WTC11 (cell line): ENCODE measurements at regions not wholly inside any gene's neighbourhood (a gene's known extent, or its start where the extent isn't known, plus 50 kb on each side); places are given as distances from the start of the nearest gene placed in this dataset.

Source experiments
- ATAC-seq: fragments of 200-7000 bp; cut with Tn5 transposase; 2 replicates; pipeline ENCODE4 v1.10.0; 2021; ENCODE audit warnings: mild to moderate bottlenecking, moderate library complexity
- CTCF ChIA-PET: fragments of 300-600 bp; sonication (Branson Sonifier 250); formaldehyde crosslinking; loops from one replicate; lab custom pipeline; 2021; ENCODE audit warnings: antibody characterized with exemption; lab: Charles Lee
- POLR2A ChIA-PET: fragments of 350-600 bp; sonication (Branson Sonifier 250); formaldehyde crosslinking; loops from one replicate; lab custom pipeline; 2021; ENCODE audit warnings: antibody characterized with exemption; lab: Charles Lee
- DNase-seq: peaks from one replicate; pipeline ENCODE4 v3.0.0; 2021; ENCODE audit warnings: low spot score
- H3K27ac Mint-ChIP-seq: 2 replicates; pipeline ENCODE4 v1.8.0; 2021; ENCODE audit warnings: mixed read lengths
- H3K27me3 Mint-ChIP-seq: 2 replicates; pipeline ENCODE4 v1.8.0; 2021; ENCODE audit warnings: low read depth, mild to moderate bottlenecking, moderate library complexity, mixed read lengths
- H3K36me3 Mint-ChIP-seq: 2 replicates; pipeline ENCODE4 v1.8.0; 2021; ENCODE audit warnings: mixed read lengths
- H3K4me1 Mint-ChIP-seq: 2 replicates; pipeline ENCODE4 v1.8.0; 2022; ENCODE audit warnings: mixed read lengths
- H3K4me3 Mint-ChIP-seq: 2 replicates; pipeline ENCODE4 v1.8.0; 2021; ENCODE audit warnings: mild to moderate bottlenecking, moderate library complexity, mixed read lengths
- H3K9me3 Mint-ChIP-seq: 2 replicates; pipeline ENCODE4 v1.8.0; 2021; ENCODE audit warnings: mixed read lengths
- ARID4B ChIP-seq: sonication (generic); formaldehyde crosslinking; IDR thresholded peaks from 2 replicates; pipeline ENCODE4 v1.8.0; 2023; ENCODE audit warnings: missing genetic modification reagents, mild to moderate bottlenecking, borderline replicate concordance
- CDX4 ChIP-seq: fragments of 250-450 bp; sonication (Bioruptor Pico); IDR thresholded peaks from 2 replicates; pipeline ENCODE4 v1.9.0; 2021; ENCODE audit warnings: moderate library complexity, mild to moderate bottlenecking, inconsistent platforms, borderline replicate concordance
- CREB1 ChIP-seq: sonication (generic); formaldehyde crosslinking; IDR thresholded peaks from 2 replicates; pipeline ENCODE4 v1.8.0; 2023; ENCODE audit warnings: mild to moderate bottlenecking, missing genetic modification reagents
- ERG ChIP-seq: fragments of 250-450 bp; sonication (Bioruptor Pico); IDR thresholded peaks from 2 replicates; pipeline ENCODE4 v1.8.0; 2021; ENCODE audit warnings: mild to moderate bottlenecking
- FOXP1 ChIP-seq: sonication (generic); formaldehyde crosslinking; IDR thresholded peaks from 2 replicates; pipeline ENCODE4 v1.8.0; 2022; ENCODE audit warnings: missing genetic modification reagents, mild to moderate bottlenecking, moderate library complexity, borderline replicate concordance
- GRHL2 ChIP-seq: fragments of 250-450 bp; sonication (Bioruptor Pico); IDR thresholded peaks from 2 replicates; pipeline ENCODE4 v1.8.0; 2022; ENCODE audit warnings: mild to moderate bottlenecking, moderate library complexity; ENCODE audit not compliant: insufficient replicate concordance, severe bottlenecking
- JAZF1 ChIP-seq: fragments of 250-450 bp; sonication (Bioruptor Pico); IDR thresholded peaks from 2 replicates; pipeline ENCODE4 v1.9.0; 2021; ENCODE audit warnings: moderate library complexity, mild to moderate bottlenecking, inconsistent platforms
- NFATC4 ChIP-seq: fragments of 250-450 bp; sonication (Bioruptor Pico); IDR thresholded peaks from 2 replicates; pipeline ENCODE4 v1.9.0; 2021; ENCODE audit warnings: mild to moderate bottlenecking
- NR3C1 ChIP-seq: sonication (generic); formaldehyde crosslinking; conservative IDR thresholded peaks from 2 replicates; pipeline ENCODE4 v1.8.1; 2023; ENCODE audit warnings: low read depth, mild to moderate bottlenecking, missing genetic modification reagents
- SOX15 ChIP-seq: fragments of 250-450 bp; sonication (Bioruptor Pico); IDR thresholded peaks from 2 replicates; pipeline ENCODE4 v1.9.0; 2021; ENCODE audit warnings: mild to moderate bottlenecking
- TCF7 ChIP-seq: sonication (generic); formaldehyde crosslinking; IDR thresholded peaks from 2 replicates; pipeline ENCODE4 v1.8.0; 2022; ENCODE audit warnings: mild to moderate bottlenecking, low read depth, missing genetic modification reagents, moderate library complexity
- ZBTB21 ChIP-seq: sonication (generic); formaldehyde crosslinking; IDR thresholded peaks from 2 replicates; pipeline ENCODE4 v1.8.1; 2023; ENCODE audit warnings: mild to moderate bottlenecking, missing genetic modification reagents, borderline replicate concordance
- ZNF121 ChIP-seq: sonication (generic); formaldehyde crosslinking; IDR thresholded peaks from 2 replicates; pipeline ENCODE4 v1.8.0; 2023; ENCODE audit warnings: missing genetic modification reagents
- ZNF263 ChIP-seq: sonication (generic); formaldehyde crosslinking; IDR thresholded peaks from 2 replicates; pipeline ENCODE4 v1.8.1; 2022; ENCODE audit warnings: low read depth, mild to moderate bottlenecking, moderate library complexity, missing genetic modification reagents
- ZNF416 ChIP-seq: fragments of 250-450 bp; sonication (Bioruptor Pico); IDR thresholded peaks from 2 replicates; pipeline ENCODE4 v1.9.0; 2021; ENCODE audit warnings: mild to moderate bottlenecking, inconsistent platforms
- TF ChIP-seq, protein P1 (sequence below): sonication (generic); formaldehyde crosslinking; IDR thresholded peaks from 2 replicates; pipeline ENCODE4 v1.8.0; 2023; ENCODE audit warnings: missing genetic modification reagents
- TF ChIP-seq, protein P2 (sequence below): sonication (generic); formaldehyde crosslinking; IDR thresholded peaks from 2 replicates; pipeline ENCODE4 v1.8.1; 2022; ENCODE audit warnings: low read depth, mild to moderate bottlenecking, moderate library complexity, missing genetic modification reagents, borderline replicate concordance
- TF ChIP-seq, protein P3 (sequence below): sonication (generic); formaldehyde crosslinking; IDR thresholded peaks from 2 replicates; pipeline ENCODE4 v1.8.1; 2022; ENCODE audit warnings: mild to moderate bottlenecking, moderate library complexity, missing genetic modification reagents

- no peak for DNase-seq
- Mint-ChIP-seq H3K4me1 (peaks cover 19% of the 10 kb centered on the region), H3K36me3 (no peaks in the 10 kb centered on the region), H3K4me3 (no peak overlapping the region), H3K9me3 (no peaks in the 10 kb centered on the region), H3K27ac (no peak overlapping the region), H3K27me3 (no peaks in the 10 kb centered on the region; the same call in 1 of the 2 replicates)
- CTCF ChIA-PET = interaction anchor here (0.6 to 1.0 kb wide), 3 partner anchors 18 to 135 kb away, joined by 3 read pairs; no protein-coding TSS in a partner anchor
- TF ChIP-seq CDX4 (CRISPR knock-in tag) (no peak), GRHL2 (CRISPR knock-in tag) (no peak), ZNF263 (CRISPR knock-in tag) (no peak), SOX15 (CRISPR knock-in tag) (no peak), ZNF121 (no peak)
- TF ChIP-seq, protein P1, sequence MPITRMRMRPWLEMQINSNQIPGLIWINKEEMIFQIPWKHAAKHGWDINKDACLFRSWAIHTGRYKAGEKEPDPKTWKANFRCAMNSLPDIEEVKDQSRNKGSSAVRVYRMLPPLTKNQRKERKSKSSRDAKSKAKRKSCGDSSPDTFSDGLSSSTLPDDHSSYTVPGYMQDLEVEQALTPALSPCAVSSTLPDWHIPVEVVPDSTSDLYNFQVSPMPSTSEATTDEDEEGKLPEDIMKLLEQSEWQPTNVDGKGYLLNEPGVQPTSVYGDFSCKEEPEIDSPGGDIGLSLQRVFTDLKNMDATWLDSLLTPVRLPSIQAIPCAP = no peak
- ATAC-seq = no peak
- POLR2A ChIA-PET = no interaction called here
These were observed 107.7 kb downstream of the CTTN start for GRCh38 chr11:70505761-70506657.

- Mint-ChIP-seq H3K27me3 (no peaks in the 10 kb centered on the region; the same call in 1 of the 2 replicates), H3K4me3 (no peak overlapping the region), H3K4me1 (peaks cover 19% of the 10 kb centered on the region), H3K36me3 (no peaks in the 10 kb centered on the region), H3K9me3 (no peaks in the 10 kb centered on the region), H3K27ac (no peak overlapping the region)
- CTCF ChIA-PET = interaction anchor here (0.6 to 1.0 kb wide), 2 partner anchors 17 to 135 kb away, joined by 3 read pairs; no protein-coding TSS in a partner anchor
- TF ChIP-seq ZBTB21 (CRISPR knock-in tag) = no peak
- TF ChIP-seq ZNF416 (CRISPR knock-in tag) = no peak
- TF ChIP-seq, protein P2, sequence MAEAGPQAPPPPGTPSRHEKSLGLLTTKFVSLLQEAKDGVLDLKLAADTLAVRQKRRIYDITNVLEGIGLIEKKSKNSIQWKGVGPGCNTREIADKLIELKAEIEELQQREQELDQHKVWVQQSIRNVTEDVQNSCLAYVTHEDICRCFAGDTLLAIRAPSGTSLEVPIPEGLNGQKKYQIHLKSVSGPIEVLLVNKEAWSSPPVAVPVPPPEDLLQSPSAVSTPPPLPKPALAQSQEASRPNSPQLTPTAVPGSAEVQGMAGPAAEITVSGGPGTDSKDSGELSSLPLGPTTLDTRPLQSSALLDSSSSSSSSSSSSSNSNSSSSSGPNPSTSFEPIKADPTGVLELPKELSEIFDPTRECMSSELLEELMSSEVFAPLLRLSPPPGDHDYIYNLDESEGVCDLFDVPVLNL (CRISPR knock-in tag) = no peak
- TF ChIP-seq, protein P3, sequence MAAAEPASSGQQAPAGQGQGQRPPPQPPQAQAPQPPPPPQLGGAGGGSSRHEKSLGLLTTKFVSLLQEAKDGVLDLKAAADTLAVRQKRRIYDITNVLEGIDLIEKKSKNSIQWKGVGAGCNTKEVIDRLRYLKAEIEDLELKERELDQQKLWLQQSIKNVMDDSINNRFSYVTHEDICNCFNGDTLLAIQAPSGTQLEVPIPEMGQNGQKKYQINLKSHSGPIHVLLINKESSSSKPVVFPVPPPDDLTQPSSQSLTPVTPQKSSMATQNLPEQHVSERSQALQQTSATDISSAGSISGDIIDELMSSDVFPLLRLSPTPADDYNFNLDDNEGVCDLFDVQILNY = no peak
- TF ChIP-seq ERG (CRISPR knock-in tag) = no peak
- TF ChIP-seq NFATC4 (CRISPR knock-in tag) = no peak
- TF ChIP-seq ARID4B (CRISPR knock-in tag) = no peak
- no peak for TF ChIP-seq ZNF121
- no peak for TF ChIP-seq TCF7 (CRISPR knock-in tag)
- no peak for TF ChIP-seq NR3C1 (CRISPR knock-in tag)
- no peak for TF ChIP-seq FOXP1
- no peak for TF ChIP-seq CREB1 (CRISPR knock-in tag)
- TF ChIP-seq JAZF1 (CRISPR knock-in tag) = no peak
- POLR2A ChIA-PET = no interaction called here
- ATAC-seq = no peak
- no peak for DNase-seq
These were observed 108.3 kb downstream of the CTTN start for GRCh38 chr11:70506658-70506970.
